IMR-90 (cell line): ENCODE measurements at regions not wholly inside any gene's neighbourhood (a gene's known extent, or its start where the extent isn't known, plus 50 kb on each side); places are given as distances from the start of the nearest gene placed in this dataset.

Source experiments
- ATAC-seq: fragments of 200-7000 bp; cut with Tn5 transposase; 2 replicates; pipeline ENCODE4 v1.9.1; 2020; ENCODE audit warnings: low read depth, mild to moderate bottlenecking, moderate library complexity
- BruUV-seq: library from RNA; stranded (reverse); fragments of 400-500 nt; replicated peaks from 2 replicates; lab custom pipeline; 2021; lab: Mats Ljungman, UMichigan
- CTCF ChIA-PET: fragments of 300-600 bp; formaldehyde crosslinking; extraction: SDS; loops from one replicate; lab custom pipeline; 2021; ENCODE audit warnings: antibody characterized with exemption; lab: Yijun Ruan, JAX
- POLR2A ChIA-PET: fragments of 300-600 bp; sonication (Branson Sonifier 250); formaldehyde crosslinking; loops from one replicate; lab custom pipeline; 2022; ENCODE audit warnings: antibody characterized with exemption; ENCODE audit not compliant: unreplicated experiment; lab: Charles Lee
- DNase-seq: peaks from one replicate; pipeline ENCODE4 v3.0.0; 2013
- H2AFZ ChIP-seq: replicated peaks from 2 replicates; pipeline ENCODE3; 2013; ENCODE audit warnings: low read length, mild to moderate bottlenecking; ENCODE audit not compliant: poor library complexity
- H2AK5ac ChIP-seq: 2 replicates; pipeline ENCODE4 v1.6.1; 2013; ENCODE audit warnings: low read depth, low read length, inconsistent platforms
- H2AK9ac ChIP-seq: replicated peaks from 2 replicates; pipeline ENCODE3; 2013; ENCODE audit warnings: mild to moderate bottlenecking, low read depth, low read length, moderate library complexity; ENCODE audit not compliant: poor library complexity
- H2BK120ac ChIP-seq: 2 replicates; pipeline ENCODE4 v1.6.1; 2013; ENCODE audit warnings: low read depth, low read length, inconsistent platforms
- H2BK15ac ChIP-seq: 3 replicates; pipeline ENCODE4 v1.6.1; 2013; ENCODE audit warnings: low read depth, low read length, inconsistent platforms
- H2BK20ac ChIP-seq: 2 replicates; pipeline ENCODE4 v1.6.1; 2013; ENCODE audit warnings: low read depth, mild to moderate bottlenecking, inconsistent platforms, low read length, moderate library complexity
- H2BK5ac ChIP-seq: 2 replicates; pipeline ENCODE4 v1.6.1; 2013; ENCODE audit warnings: mild to moderate bottlenecking, low read depth, low read length, inconsistent platforms; ENCODE audit not compliant: poor library complexity, severe bottlenecking
- H3K14ac ChIP-seq: replicated peaks from 2 replicates; pipeline ENCODE4 v1.6.1; 2013; ENCODE audit warnings: low read depth, low read length, inconsistent platforms
- H3K18ac ChIP-seq: 2 replicates; pipeline ENCODE4 v1.6.1; 2013; ENCODE audit warnings: low read depth, low read length, control low read depth
- H3K23ac ChIP-seq: 2 replicates; pipeline ENCODE4 v1.6.1; 2013; ENCODE audit warnings: low read depth, low read length, inconsistent platforms
- H3K27ac ChIP-seq: 2 replicates; pipeline ENCODE4 v1.5.1; 2013; ENCODE audit warnings: mild to moderate bottlenecking, control low read depth, low read length; ENCODE audit not compliant: insufficient read depth
- H3K27me3 ChIP-seq: 2 replicates; pipeline ENCODE4 v1.6.1; 2013; ENCODE audit warnings: low read length; ENCODE audit not compliant: control insufficient read depth, insufficient read depth
- H3K36me3 ChIP-seq: 2 replicates; pipeline ENCODE4 v1.6.1; 2013; ENCODE audit warnings: low read length, mixed read lengths; ENCODE audit not compliant: control insufficient read depth, insufficient read depth
- H3K4ac ChIP-seq: 2 replicates; pipeline ENCODE4 v1.6.1; 2013; ENCODE audit warnings: low read depth, low read length, inconsistent platforms
- H3K4me1 ChIP-seq: 2 replicates; pipeline ENCODE4 v1.6.1; 2013; ENCODE audit warnings: low read length, mixed read lengths; ENCODE audit not compliant: control insufficient read depth, insufficient read depth
- H3K4me2 ChIP-seq: 2 replicates; pipeline ENCODE4 v1.6.1; 2013; ENCODE audit warnings: low read depth, mild to moderate bottlenecking, control low read depth, low read length, moderate library complexity
- H3K4me3 ChIP-seq: 2 replicates; pipeline ENCODE4 v1.5.1; 2013; ENCODE audit warnings: low read depth, mild to moderate bottlenecking, control low read depth, low read length, moderate library complexity; ENCODE audit not compliant: insufficient read depth
- H3K56ac ChIP-seq: 2 replicates; pipeline ENCODE4 v1.6.1; 2013; ENCODE audit warnings: low read length, inconsistent platforms; ENCODE audit not compliant: insufficient read depth; ENCODE audit errors: extremely low read depth
- H3K79me1 ChIP-seq, 2 experiments: 2 replicates each; pipeline ENCODE4 v1.6.1; 2013; ENCODE audit warnings: low read length in 2 of 2, inconsistent platforms in 1 of 2, low read depth in 1 of 2
- H3K9ac ChIP-seq: 2 replicates; pipeline ENCODE4 v1.6.1; 2013; ENCODE audit warnings: low read depth, low read length, control low read depth
- H3K9me1 ChIP-seq: 2 replicates; pipeline ENCODE4 v1.6.1; 2013; ENCODE audit warnings: low read length, inconsistent platforms; ENCODE audit not compliant: insufficient read depth
- H3K9me3 ChIP-seq: 2 replicates; pipeline ENCODE4 v1.6.1; 2013; ENCODE audit warnings: low read length; ENCODE audit not compliant: control insufficient read depth, insufficient read depth
- H4K20me1 ChIP-seq: 2 replicates; pipeline ENCODE4 v1.6.1; 2013; ENCODE audit warnings: low read length, inconsistent platforms; ENCODE audit not compliant: insufficient read depth
- H4K5ac ChIP-seq: 2 replicates; pipeline ENCODE4 v1.6.1; 2013; ENCODE audit warnings: mild to moderate bottlenecking, low read depth, low read length, control low read depth
- H4K8ac ChIP-seq, 2 experiments: 2 replicates each; pipeline ENCODE4 v1.6.1; 2013; ENCODE audit warnings: low read depth in 2 of 2, low read length in 2 of 2, control low read depth in 1 of 2, inconsistent platforms in 1 of 2
- H4K91ac ChIP-seq: 2 replicates; pipeline ENCODE4 v1.6.1; 2013; ENCODE audit warnings: low read depth, low read length, inconsistent platforms; ENCODE audit not compliant: insufficient read depth
- BHLHE40 ChIP-seq: fragments of 150-350 bp; IDR thresholded peaks from 2 replicates; pipeline ENCODE4 v1.6.1; 2016; ENCODE audit warnings: mild to moderate bottlenecking, low read depth, low read length
- CEBPB ChIP-seq: IDR thresholded peaks from 2 replicates; pipeline ENCODE4 v1.6.1; 2012; ENCODE audit warnings: low read depth, low read length, improper control_type of control experiment
- CHD1 ChIP-seq: IDR thresholded peaks from 2 replicates; pipeline ENCODE4 v1.6.1; 2012; ENCODE audit warnings: low read depth, low read length, improper control_type of control experiment
- CTCF ChIP-seq: conservative IDR thresholded peaks from 2 replicates; pipeline ENCODE4 v1.5.1; 2012; ENCODE audit warnings: mild to moderate bottlenecking, low read depth, low read length, improper control_type of control experiment
- ELK1 ChIP-seq: fragments of 150-350 bp; IDR thresholded peaks from 2 replicates; pipeline ENCODE4 v1.6.1; 2016; ENCODE audit warnings: low read depth, mild to moderate bottlenecking, low read length, moderate library complexity, borderline replicate concordance
- FOS ChIP-seq: fragments of 150-350 bp; IDR thresholded peaks from 2 replicates; pipeline ENCODE4 v1.6.1; 2016; ENCODE audit warnings: low read depth, low read length
- MAFK ChIP-seq: IDR thresholded peaks from 2 replicates; pipeline ENCODE4 v1.6.1; 2012; ENCODE audit warnings: low read depth, low read length, improper control_type of control experiment
- MAZ ChIP-seq: IDR thresholded peaks from 2 replicates; pipeline ENCODE4 v1.6.1; 2012; ENCODE audit warnings: low read depth, mild to moderate bottlenecking, low read length, improper control_type of control experiment, moderate library complexity, borderline replicate concordance
- MXI1 ChIP-seq: IDR thresholded peaks from 2 replicates; pipeline ENCODE4 v1.6.1; 2012; ENCODE audit warnings: low read depth, mild to moderate bottlenecking, low read length, moderate library complexity, borderline replicate concordance
- NFE2L2 ChIP-seq: fragments of 150-350 bp; IDR thresholded peaks from 2 replicates; pipeline ENCODE4 v1.6.1; 2016; ENCODE audit warnings: low read depth, mild to moderate bottlenecking, low read length
- POLR2A ChIP-seq: IDR thresholded peaks from 2 replicates; pipeline ENCODE4 v1.6.1; 2012; ENCODE audit warnings: mild to moderate bottlenecking, low read depth, low read length
- RAD21 ChIP-seq: IDR thresholded peaks from 2 replicates; pipeline ENCODE4 v1.6.1; 2012; ENCODE audit warnings: low read length, improper control_type of control experiment
- RCOR1 ChIP-seq: IDR thresholded peaks from 2 replicates; pipeline ENCODE4 v1.6.1; 2012; ENCODE audit warnings: mild to moderate bottlenecking, low read length, improper control_type of control experiment; ENCODE audit not compliant: insufficient replicate concordance
- RFX5 ChIP-seq: IDR thresholded peaks from 2 replicates; pipeline ENCODE4 v1.8.0; 2012; ENCODE audit warnings: low read depth, mild to moderate bottlenecking, low read length, moderate library complexity
- SMC3 ChIP-seq: fragments of 150-350 bp; IDR thresholded peaks from 2 replicates; pipeline ENCODE4 v1.6.1; 2016; ENCODE audit warnings: low read depth, mild to moderate bottlenecking, antibody characterized with exemption, low read length, moderate library complexity
- USF2 ChIP-seq: fragments of 150-350 bp; IDR thresholded peaks from 2 replicates; pipeline ENCODE4 v1.6.1; 2017; ENCODE audit warnings: mild to moderate bottlenecking, antibody characterized with exemption, low read length, low read depth
- WGBS, 2 experiments: methylation state at CpG; one replicate each; pipeline versions ENCODE4 v1.1.5 to v1.1.7; 2013; ENCODE audit warnings: missing lambda C conversion rate in 2 of 2; ENCODE audit not compliant: insufficient read length in 1 of 2; ENCODE audit errors: extremely low coverage in 2 of 2; 5-methylcytosine and 5-hydroxymethylcytosine counted together
- dilution Hi-C: fragments of 300-500 bp; cut with HindIII; formaldehyde crosslinking; loops from one replicate; pipeline ENCODE4 v1.14.3; 2018; ENCODE audit warnings: low sequenced_read_pairs; ENCODE audit not compliant: unreplicated experiment
- in situ Hi-C: fragments of 300-500 bp; cut with MboI; formaldehyde crosslinking; loops from 3 replicates; pipeline ENCODE4 v1.14.3; 2019; ENCODE audit warnings: low sequenced_read_pairs, inconsistent platforms, mixed read lengths
- intact Hi-C: fragments of 100-400 bp; cut with micrococcal nuclease; formaldehyde crosslinking; loops from 2 replicates; pipeline ENCODE4 v1.10.0; 2022

GRCh38 chrX:7314425-7314824 is 166.5 kb upstream of the PUDP start:
- Histone ChIP-seq H3K36me3 (no peaks in the 10 kb centered on the region), H4K8ac (no peak overlapping the region), H3K9ac (no peak overlapping the region), H3K56ac (no peak overlapping the region), H2BK20ac (no peak overlapping the region), H3K14ac (no peak overlapping the region), H4K91ac (no peak overlapping the region), H2AFZ (no peak overlapping the region), H3K27me3 (no peaks in the 10 kb centered on the region), H3K9me1 (0 out of 2 replicates have a peak, but pooled peaks cover 4% of the 10 kb centered on the region), H3K4me2 (no peak overlapping the region), H2BK15ac (no peak overlapping the region), H2AK9ac (no peak overlapping the region), H3K4me3 (no peak overlapping the region), H2BK5ac (no peak overlapping the region), H3K27ac (no peak overlapping the region), H2BK120ac (no peak overlapping the region), H3K4me1 (peaks cover 9% of the 10 kb centered on the region), H4K5ac (no peak overlapping the region), H3K18ac (no peak overlapping the region), H3K23ac (no peak overlapping the region), H3K9me3 (no peaks in the 10 kb centered on the region), H2AK5ac (peak overlapping the region; percentile 23; the same call in 1 of the 2 replicates), H3K79me1 (no peaks in the 10 kb centered on the region), H3K4ac (no peak overlapping the region), H4K20me1 (no peaks in the 10 kb centered on the region)
- no peak for DNase-seq
- intact Hi-C loops, result no loop called here
- ATAC-seq, result no peak
- BruUV-seq, result no TSS peak
- ChIA-PET CTCF (no interaction called here), POLR2A (no interaction called here)
- WGBS, 2 experiments, result 80% methylated on average over 1 of the region's 4 CpGs; no CpG with 5 or more reads in 1 of the 2 experiments
- in situ Hi-C loops, result no loop called here
- TF ChIP-seq BHLHE40, result no peak
- no peak for TF ChIP-seq MAFK
- no peak for TF ChIP-seq USF2
- TF ChIP-seq NFE2L2, result no peak
- no peak for TF ChIP-seq POLR2A
- no peak for TF ChIP-seq ELK1
- TF ChIP-seq CEBPB, result no peak
- TF ChIP-seq RCOR1, result no peak
- no peak for TF ChIP-seq FOS
- TF ChIP-seq RAD21, result no peak
- no peak for TF ChIP-seq RFX5
- TF ChIP-seq SMC3, result no peak
- TF ChIP-seq MAZ, result no peak
- TF ChIP-seq CHD1, result no peak
- no peak for TF ChIP-seq MXI1
- TF ChIP-seq CTCF, result no peak
- dilution Hi-C loops, result no loop called here
